H1 (cell line): ENCODE measurements at regions not wholly inside any gene's neighbourhood (a gene's known extent, or its start where the extent isn't known, plus 50 kb on each side); places are given as distances from the start of the nearest gene placed in this dataset.

ENCODE experiments used
- CTCF ChIA-PET: fragments of 300-600 bp; sonication (Branson Sonifier 250); formaldehyde crosslinking; loops from one replicate; lab custom pipeline; 2021; ENCODE audit not compliant: partially characterized antibody; lab: Charles Lee
- POLR2A ChIA-PET: fragments of 300-600 bp; sonication (Branson Sonifier 250); formaldehyde crosslinking; loops from one replicate; lab custom pipeline; 2021; ENCODE audit warnings: inconsistent platforms; ENCODE audit not compliant: partially characterized antibody; lab: Charles Lee
- DNase-seq, 2 experiments: peaks; one replicate each; pipeline versions ENCODE4 v3.0.0 to v3.0.0-alpha.2; 2010 to 2022; ENCODE audit warnings: low spot score in 2 of 2, low read depth in 1 of 2, mixed read lengths in 1 of 2
- FAIRE-seq: peaks from 2 replicates; lab custom pipeline; 2011; peaks lifted over from hg19 to GRCh38; lab: Jason Lieb, UNC
- H2AFZ ChIP-seq: 2 replicates; pipeline ENCODE4 v1.8.1; 2012; ENCODE audit warnings: low read length, inconsistent platforms
- H2AK5ac ChIP-seq: 2 replicates; pipeline ENCODE4 v1.6.1; 2013; ENCODE audit warnings: low read depth, low read length
- H2BK120ac ChIP-seq: replicated peaks from 2 replicates; pipeline ENCODE3; 2013; ENCODE audit warnings: low read depth, low read length, inconsistent platforms
- H2BK12ac ChIP-seq: 2 replicates; pipeline ENCODE4 v1.6.1; 2013; ENCODE audit warnings: low read depth, low read length
- H2BK15ac ChIP-seq: 2 replicates; pipeline ENCODE4 v1.6.1; 2013; ENCODE audit warnings: low read length
- H2BK20ac ChIP-seq: 2 replicates; pipeline ENCODE4 v1.6.1; 2013; ENCODE audit warnings: low read length
- H2BK5ac ChIP-seq: 2 replicates; pipeline ENCODE4 v1.6.1; 2013; ENCODE audit warnings: low read depth, low read length
- H3K14ac ChIP-seq: 2 replicates; pipeline ENCODE4 v1.6.1; 2013; ENCODE audit warnings: inconsistent platforms; ENCODE audit not compliant: insufficient read length
- H3K18ac ChIP-seq: 2 replicates; pipeline ENCODE4 v1.6.1; 2013; ENCODE audit warnings: low read length; ENCODE audit errors: extremely low read depth
- H3K23ac ChIP-seq: 2 replicates; pipeline ENCODE4 v1.6.1; 2013; ENCODE audit warnings: inconsistent platforms; ENCODE audit not compliant: insufficient read length
- H3K23me2 ChIP-seq: 2 replicates; pipeline ENCODE4 v1.6.1; 2013; ENCODE audit warnings: low read depth, low read length
- H3K27ac ChIP-seq: 2 replicates; pipeline ENCODE4 v1.6.1; 2011; ENCODE audit warnings: low read depth, low read length, inconsistent platforms
- H3K27me3 ChIP-seq, 4 experiments: replicated peaks in 1 of 4; 1 replicate in 1 of 4; 2 replicates in 3 of 4; pipeline versions ENCODE4 v1.6.1 to v1.8.1; 2011 to 2013; ENCODE audit warnings: low read length in 3 of 4, mild to moderate bottlenecking in 3 of 4, inconsistent platforms in 2 of 4, mixed read lengths in 2 of 4, moderate library complexity in 1 of 4; ENCODE audit not compliant: control insufficient read depth in 3 of 4, insufficient read depth in 3 of 4; ENCODE audit errors: extremely low read depth in 1 of 4
- H3K36me3 ChIP-seq, 4 experiments: 2 replicates each; pipeline versions ENCODE4 v1.6.1 to v1.8.1; 2011 to 2013; ENCODE audit warnings: mild to moderate bottlenecking in 4 of 4, low read length in 3 of 4, moderate library complexity in 2 of 4, control low read depth in 1 of 4, inconsistent platforms in 1 of 4; ENCODE audit not compliant: insufficient read depth in 4 of 4, control insufficient read depth in 2 of 4
- H3K4ac ChIP-seq: replicated peaks from 2 replicates; pipeline ENCODE3; 2013; ENCODE audit warnings: low read length, low read depth, mixed read lengths, inconsistent platforms; ENCODE audit not compliant: insufficient read length
- H3K4me1 ChIP-seq, 4 experiments: replicated peaks in 1 of 4; 1 replicate in 1 of 4; 2 replicates in 3 of 4; pipeline versions ENCODE4 v1.6.1 to v1.8.1; 2011 to 2013; ENCODE audit warnings: low read length in 3 of 4, inconsistent platforms in 2 of 4, mixed read lengths in 1 of 4; ENCODE audit not compliant: insufficient read depth in 4 of 4, control insufficient read depth in 3 of 4
- H3K4me2 ChIP-seq, 2 experiments: 2 replicates each; pipeline versions ENCODE4 v1.6.1 to v1.8.1; 2011 to 2013; ENCODE audit warnings: low read depth in 2 of 2, low read length in 2 of 2, control low read depth in 1 of 2, inconsistent platforms in 1 of 2, mild to moderate bottlenecking in 1 of 2; ENCODE audit not compliant: insufficient read depth in 1 of 2
- H3K4me3 ChIP-seq, 4 experiments: fragments of 200-600, 300-600 bp in 1 of 4; sonication (generic), shearing (Covaris generic), sonication (Bioruptor Twin) in 1 of 4; 2 replicates each; pipeline versions ENCODE4 v1.5.1 to v1.8.1; 2011 to 2016; ENCODE audit warnings: low read length in 4 of 4, low read depth in 3 of 4, control low read depth in 2 of 4, inconsistent platforms in 2 of 4, mild to moderate bottlenecking in 2 of 4, mixed read lengths in 1 of 4, moderate library complexity in 1 of 4; ENCODE audit not compliant: insufficient read depth in 2 of 4; ENCODE audit errors: extremely low read depth in 1 of 4
- H3K56ac ChIP-seq: replicated peaks from 2 replicates; pipeline ENCODE3; 2013; ENCODE audit warnings: low read depth, mild to moderate bottlenecking, mixed read lengths, low read length, inconsistent platforms; ENCODE audit not compliant: insufficient read length
- H3K79me1 ChIP-seq: 2 replicates; pipeline ENCODE4 v1.6.1; 2013; ENCODE audit warnings: low read depth, low read length, control low read depth
- H3K79me2 ChIP-seq, 2 experiments: 2 replicates each; pipeline versions ENCODE4 v1.6.1 to v1.8.1; 2012 to 2013; ENCODE audit warnings: low read length in 2 of 2, mild to moderate bottlenecking in 2 of 2, inconsistent platforms in 1 of 2; ENCODE audit not compliant: insufficient read depth in 2 of 2, control insufficient read depth in 1 of 2
- H3K9ac ChIP-seq, 4 experiments: replicated peaks in 1 of 4; 1 replicate in 1 of 4; 2 replicates in 3 of 4; pipeline versions ENCODE4 v1.6.1 to v1.8.1; 2011 to 2013; ENCODE audit warnings: low read depth in 3 of 4, low read length in 3 of 4, control low read depth in 2 of 4, mild to moderate bottlenecking in 2 of 4, moderate library complexity in 2 of 4, inconsistent platforms in 1 of 4; ENCODE audit errors: extremely low read depth in 1 of 4
- H3K9me3 ChIP-seq, 2 experiments: 2 replicates each; pipeline versions ENCODE4 v1.6.1 to v1.8.1; 2012 to 2013; ENCODE audit warnings: mild to moderate bottlenecking in 2 of 2, moderate library complexity in 2 of 2, control low read depth in 1 of 2, inconsistent platforms in 1 of 2, low read depth in 1 of 2, low read length in 1 of 2, mixed read lengths in 1 of 2; ENCODE audit not compliant: insufficient read depth in 2 of 2
- H4K20me1 ChIP-seq, 2 experiments: replicated peaks in 1 of 2; 2 replicates each; pipeline versions ENCODE3 to v1.8.1; 2011 to 2013; ENCODE audit warnings: inconsistent platforms in 2 of 2, low read length in 2 of 2, mild to moderate bottlenecking in 1 of 2; ENCODE audit not compliant: insufficient read depth in 2 of 2, control insufficient read depth in 1 of 2
- H4K5ac ChIP-seq: 2 replicates; pipeline ENCODE4 v1.6.1; 2013; ENCODE audit warnings: low read length, low read depth, mixed read lengths, inconsistent platforms; ENCODE audit not compliant: insufficient read length
- H4K8ac ChIP-seq: 2 replicates; pipeline ENCODE4 v1.8.0; 2013; ENCODE audit warnings: mild to moderate bottlenecking, moderate library complexity, low read length, inconsistent platforms; ENCODE audit not compliant: insufficient read depth; ENCODE audit errors: extremely low read depth
- H4K91ac ChIP-seq: replicated peaks from 2 replicates; pipeline ENCODE3; 2013; ENCODE audit warnings: low read length, mixed read lengths, inconsistent platforms; ENCODE audit not compliant: insufficient read length
- ASH2L ChIP-seq: fragments of 200-600, 300-600 bp; sonication (generic); IDR thresholded peaks from one replicate; pipeline ENCODE4 v1.7.1; 2017; ENCODE audit warnings: low read length
- BACH1 ChIP-seq: IDR thresholded peaks from 2 replicates; pipeline ENCODE4 v1.6.1; 2012; ENCODE audit warnings: low read length, improper control_type of control experiment
- CTBP2 ChIP-seq: IDR thresholded peaks from 2 replicates; pipeline ENCODE4 v1.7.0; 2011; ENCODE audit warnings: borderline replicate concordance, mild to moderate bottlenecking, moderate library complexity, mixed read lengths, low read length; ENCODE audit not compliant: insufficient read depth, insufficient read length
- CTCF ChIP-seq, 3 experiments: IDR thresholded peaks; 1 replicate in 2 of 3; 2 replicates in 1 of 3; pipeline versions ENCODE4 v1.5.1 to v1.6.1; 2011; ENCODE audit warnings: low read length in 3 of 3, mild to moderate bottlenecking in 3 of 3, inconsistent platforms in 2 of 3, low read depth in 1 of 3, moderate library complexity in 1 of 3; ENCODE audit not compliant: insufficient read depth in 1 of 3; ENCODE audit errors: control extremely low read depth in 1 of 3
- EGR1 ChIP-seq: IDR thresholded peaks from 2 replicates; pipeline ENCODE4 v1.6.1; 2011; ENCODE audit warnings: low read depth, low read length, borderline replicate concordance
- HDAC6 ChIP-seq: IDR thresholded peaks from one replicate; pipeline ENCODE4 v1.7.1; 2012; ENCODE audit warnings: low read depth, mild to moderate bottlenecking, inconsistent platforms, low read length, moderate library complexity
- RBBP5 ChIP-seq: IDR thresholded peaks from 2 replicates; pipeline ENCODE4 v1.7.1; 2012; ENCODE audit warnings: low read depth, mild to moderate bottlenecking, inconsistent platforms, low read length, moderate library complexity, borderline replicate concordance
- RXRA ChIP-seq: IDR thresholded peaks from 2 replicates; pipeline ENCODE4 v1.6.1; 2011; ENCODE audit warnings: low read depth, mild to moderate bottlenecking, low read length, moderate library complexity; ENCODE audit not compliant: insufficient read depth
- SP1 ChIP-seq: IDR thresholded peaks from 2 replicates; pipeline ENCODE4 v1.6.1; 2011; ENCODE audit warnings: low read depth, low read length
- SUZ12 ChIP-seq: fragments of 200-600 bp; sonication (generic); IDR thresholded peaks from 2 replicates; pipeline ENCODE4 v1.6.1; 2012; ENCODE audit warnings: mild to moderate bottlenecking, inconsistent platforms, low read length, moderate library complexity, mixed read lengths
- WGBS, 2 experiments: shearing (Covaris generic) in 1 of 2; methylation state at CpG; one replicate each; pipeline versions ENCODE4 v1.1.6 to v1.1.7; 2013 to 2015; ENCODE audit warnings: low lambda C conversion rate in 2 of 2, mixed read lengths in 2 of 2, inconsistent platforms in 1 of 2, low coverage in 1 of 2, missing lambda C conversion rate in 1 of 2; ENCODE audit not compliant: insufficient replicate concordance in 2 of 2, insufficient coverage in 1 of 2, insufficient read length in 1 of 2; ENCODE audit errors: extremely low coverage in 1 of 2, missing lambda C conversion rate in 1 of 2; 5-methylcytosine and 5-hydroxymethylcytosine counted together

GRCh38 chr5:32975656-32976375, 264.7 kb downstream of the NPR3 start:
- H4K5ac ChIP-seq, result no peak overlapping the region
- FAIRE-seq (no peak), DNase-seq (no peak)
- no peak overlapping the region for H3K14ac ChIP-seq
- H4K91ac ChIP-seq, result no peak overlapping the region
- H3K18ac ChIP-seq, result no peak overlapping the region
- H3K56ac ChIP-seq, result no peak overlapping the region
- H2BK120ac ChIP-seq, result no peak overlapping the region
- H2BK12ac ChIP-seq, result no peak overlapping the region
- ChIA-PET CTCF (no interaction called here), POLR2A (interaction anchor here (1.1 kb wide), 1 partner anchor 10 kb away, joined by 3 read pairs; no protein-coding TSS in a partner anchor)
- no peak overlapping the region for H2AK5ac ChIP-seq
- H2BK15ac ChIP-seq, result no peak overlapping the region
- no peak for TF ChIP-seq EGR1
- no peak for TF ChIP-seq CTBP2
- TF ChIP-seq ASH2L, result no peak
- no peak for TF ChIP-seq SUZ12
- no peak for TF ChIP-seq BACH1
- no peak for TF ChIP-seq RBBP5
- no peak for TF ChIP-seq CTCF (IDR thresholded peaks at IDR 0.05; ENCODE audit: control extremely low read depth in 1 of 3, insufficient read depth in 1 of 3, low read depth in 1 of 3, low read length in 3 of 3)
- no peak for TF ChIP-seq RXRA
- TF ChIP-seq SP1, result no peak
- no peak for TF ChIP-seq HDAC6
- no peak overlapping the region for H3K23ac ChIP-seq
- H3K27ac ChIP-seq, result no peak overlapping the region
- no peaks in the 10 kb centered on the region for H3K9me3 ChIP-seq
- H3K4me1 ChIP-seq, result peaks cover 0 to 8% (median 0%) of the 10 kb centered on the region in 4 experiments; a peak in 2 of 7 replicates
- no peaks in the 10 kb centered on the region for H4K20me1 ChIP-seq
- H3K23me2 ChIP-seq, result no peaks in the 10 kb centered on the region
- no peak overlapping the region for H2BK20ac ChIP-seq
- no peak overlapping the region for H3K9ac ChIP-seq
- H3K4me2 ChIP-seq, result no peak overlapping the region
- H3K4me3 ChIP-seq, result no peak overlapping the region
- no peak overlapping the region for H3K4ac ChIP-seq
- H3K79me1 ChIP-seq, result no peaks in the 10 kb centered on the region
- H2AFZ ChIP-seq, result no peak overlapping the region
- no peak overlapping the region for H2BK5ac ChIP-seq
- no peaks in the 10 kb centered on the region for H3K27me3 ChIP-seq
- no peaks in the 10 kb centered on the region for H3K79me2 ChIP-seq
- H3K36me3 ChIP-seq, result no peaks in the 10 kb centered on the region
- no peak overlapping the region for H4K8ac ChIP-seq
- WGBS, 2 experiments, result 100% methylated on average over 1 of the region's 1 CpG; no CpG with 5 or more reads in 1 of the 2 experiments
